ENCODE measurements at regions not wholly inside any gene's neighbourhood (a gene's known extent, or its start where the extent isn't known, plus 50 kb on each side); places are given as distances from the start of the nearest gene placed in this dataset.

GRCh38 chr11:37558619-37559210, 960.7 kb upstream of the RAG2 start:
- ATAC-seq (no peak), DNase-seq (no peak)
- intact Hi-C loops (cut with DNase I): no loop called here
- H3K36me3 ChIP-seq: no peaks in the 10 kb centered on the region
- no peaks in the 10 kb centered on the region for H3K4me1 ChIP-seq
- H3K9me3 ChIP-seq: no peaks in the 10 kb centered on the region
- H3K27ac ChIP-seq: no peak overlapping the region
- H3K4me3 ChIP-seq: no peak overlapping the region
- no peak for TF ChIP-seq CTCF (IDR thresholded peaks at IDR 0.05)
- no peaks in the 10 kb centered on the region for H3K27me3 ChIP-seq

GRCh38 chr11:37557990-37558389, 960.0 kb upstream of the RAG2 start:
- TF ChIP-seq CTCF (IDR thresholded peaks at IDR 0.05): no peak
- no peaks in the 10 kb centered on the region for H3K27me3 ChIP-seq
- DNase-seq: no peak
- no peak overlapping the region for H3K27ac ChIP-seq
- intact Hi-C loops (cut with DNase I): no loop called here
- no peaks in the 10 kb centered on the region for H3K36me3 ChIP-seq
- no peak for ATAC-seq
- no peaks in the 10 kb centered on the region for H3K4me1 ChIP-seq
- no peaks in the 10 kb centered on the region for H3K9me3 ChIP-seq
- H3K4me3 ChIP-seq: no peak overlapping the region

- no peak for ATAC-seq
- no peak overlapping the region for H3K27ac ChIP-seq
- no peaks in the 10 kb centered on the region for H3K4me1 ChIP-seq
- H3K36me3 ChIP-seq: no peaks in the 10 kb centered on the region
- no peak for DNase-seq
- no peak for TF ChIP-seq CTCF (IDR thresholded peaks at IDR 0.05)
- no peak overlapping the region for H3K4me3 ChIP-seq
- H3K27me3 ChIP-seq: no peaks in the 10 kb centered on the region
- intact Hi-C loops (cut with DNase I): no loop called here
- H3K9me3 ChIP-seq: no peaks in the 10 kb centered on the region
Measured at GRCh38 chr11:37552284-37552683, 954.2 kb upstream of the RAG2 start.

GRCh38 chr11:37544491-37544890, 946.5 kb upstream of the RAG2 start:
- H3K27ac ChIP-seq: no peak overlapping the region
- no peak for ATAC-seq

GRCh38 chr11:37533830-37534229, 935.8 kb upstream of the RAG2 start:
- H3K4me3 ChIP-seq: no peak overlapping the region
- H3K4me1 ChIP-seq: no peaks in the 10 kb centered on the region
- no peak overlapping the region for H3K27ac ChIP-seq
- intact Hi-C loops (cut with DNase I): no loop called here
- no peaks in the 10 kb centered on the region for H3K36me3 ChIP-seq
- H3K27me3 ChIP-seq: no peaks in the 10 kb centered on the region
- ATAC-seq: no peak
- DNase-seq: no peak
- no peak for TF ChIP-seq CTCF (IDR thresholded peaks at IDR 0.05)
- H3K9me3 ChIP-seq: peaks cover 0 to 11% of the 10 kb centered on the region in 2 donors

More at GRCh38 chr11:37544491-37544890, 946.5 kb upstream of the RAG2 start:
- H3K27me3 ChIP-seq: no peaks in the 10 kb centered on the region
- no peak for TF ChIP-seq CTCF (IDR thresholded peaks at IDR 0.05)
- peaks cover 0 to 6% of the 10 kb centered on the region in 2 donors for H3K9me3 ChIP-seq
- no peaks in the 10 kb centered on the region for H3K36me3 ChIP-seq
- intact Hi-C loops (cut with DNase I): no loop called here
- H3K4me3 ChIP-seq: no peak overlapping the region
- H3K4me1 ChIP-seq: no peaks in the 10 kb centered on the region
- no peak for DNase-seq
